Spleen (tissue), 7 donors: ENCODE measurements at regions not wholly inside any gene's neighbourhood (a gene's known extent, or its start where the extent isn't known, plus 50 kb on each side); places are given as distances from the start of the nearest gene placed in this dataset.

ENCODE experiments used
- POLR2A ChIP-seq, 3 donors: fragments of 450-650 bp; IDR thresholded peaks; one replicate each; pipeline ENCODE4 v1.5.1; 2017; ENCODE audit warnings: antibody characterized with exemption in 3 of 3, mild to moderate bottlenecking in 1 of 3
- POLR2AphosphoS5 ChIP-seq, 3 donors: sonication (generic); formaldehyde crosslinking; IDR thresholded peaks; one replicate each; pipeline ENCODE4 v1.5.1; 2017; ENCODE audit warnings: antibody characterized with exemption in 3 of 3
- TF ChIP-seq, protein P1 (sequence below), 11 experiments: fragments of 200-600 bp in 7 of 11; fragments of 450-650 bp in 4 of 11; sonication (generic) in 4 of 11; IDR thresholded peaks in 8 of 11; conservative IDR thresholded peaks in 3 of 11; 1 replicate in 7 of 11; 2 replicates in 4 of 11; pipeline versions ENCODE4 v1.4.0 to v1.8.0; 2016 to 2021; ENCODE audit warnings: antibody characterized with exemption in 11 of 11, inconsistent platforms in 4 of 11, mild to moderate bottlenecking in 1 of 11
- donor health status: DM: no; HTN: no; CAD: no; lungs with moderate emphysema.
- donor health status: DM: no; HTN: no; CAD: no.
- donor health status: DM: no; HTN: no; CAD: no.

DNA sequence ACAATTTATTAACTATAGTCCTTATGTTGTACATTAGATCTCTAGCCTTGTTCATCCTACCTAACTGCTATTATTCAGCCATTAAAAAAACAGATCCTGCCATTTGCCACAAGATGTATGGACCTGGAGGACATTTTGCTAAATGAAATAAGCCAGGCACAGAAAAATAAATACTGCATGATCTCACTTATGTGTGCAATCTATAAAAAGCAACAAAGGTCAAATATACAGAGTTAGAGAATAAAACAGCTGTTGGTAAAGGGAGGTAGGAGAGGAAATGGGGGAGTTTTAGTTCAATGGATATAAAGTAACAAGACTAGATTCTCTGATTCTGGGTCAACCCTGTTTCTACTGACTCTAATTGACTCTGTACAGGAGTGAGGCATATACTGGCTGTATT lies 103.3 kb upstream of the FAM9C start:
- TF ChIP-seq, protein P1, sequence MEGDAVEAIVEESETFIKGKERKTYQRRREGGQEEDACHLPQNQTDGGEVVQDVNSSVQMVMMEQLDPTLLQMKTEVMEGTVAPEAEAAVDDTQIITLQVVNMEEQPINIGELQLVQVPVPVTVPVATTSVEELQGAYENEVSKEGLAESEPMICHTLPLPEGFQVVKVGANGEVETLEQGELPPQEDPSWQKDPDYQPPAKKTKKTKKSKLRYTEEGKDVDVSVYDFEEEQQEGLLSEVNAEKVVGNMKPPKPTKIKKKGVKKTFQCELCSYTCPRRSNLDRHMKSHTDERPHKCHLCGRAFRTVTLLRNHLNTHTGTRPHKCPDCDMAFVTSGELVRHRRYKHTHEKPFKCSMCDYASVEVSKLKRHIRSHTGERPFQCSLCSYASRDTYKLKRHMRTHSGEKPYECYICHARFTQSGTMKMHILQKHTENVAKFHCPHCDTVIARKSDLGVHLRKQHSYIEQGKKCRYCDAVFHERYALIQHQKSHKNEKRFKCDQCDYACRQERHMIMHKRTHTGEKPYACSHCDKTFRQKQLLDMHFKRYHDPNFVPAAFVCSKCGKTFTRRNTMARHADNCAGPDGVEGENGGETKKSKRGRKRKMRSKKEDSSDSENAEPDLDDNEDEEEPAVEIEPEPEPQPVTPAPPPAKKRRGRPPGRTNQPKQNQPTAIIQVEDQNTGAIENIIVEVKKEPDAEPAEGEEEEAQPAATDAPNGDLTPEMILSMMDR (IDR thresholded peaks at IDR 0.05 in 8 of 11, conservative IDR thresholded peaks at IDR 0.05 in 3 of 11): no peak
- TF ChIP-seq POLR2AphosphoS5 (IDR thresholded peaks at IDR 0.05) (no peak), POLR2A (IDR thresholded peaks at IDR 0.05) (no peak)
